HCT116 (cell line): ENCODE measurements at regions not wholly inside any gene's neighbourhood (a gene's known extent, or its start where the extent isn't known, plus 50 kb on each side); places are given as distances from the start of the nearest gene placed in this dataset.

Experiments
- ATAC-seq: fragments of 200-7000 bp; cut with Tn5 transposase; 2 replicates; pipeline ENCODE4 v1.9.1; 2020; ENCODE audit warnings: mild to moderate bottlenecking, moderate library complexity
- BruUV-seq: library from RNA; stranded (reverse); fragments of 400-500 nt; replicated peaks from 2 replicates; lab custom pipeline; 2021; lab: Mats Ljungman, UMichigan
- CTCF ChIA-PET: fragments of 300-600 bp; sonication (Branson Sonifier 250); formaldehyde crosslinking; loops from one replicate; lab custom pipeline; 2021; ENCODE audit warnings: antibody characterized with exemption; lab: Charles Lee
- POLR2A ChIA-PET: fragments of 300-600, 350-600 bp; sonication (Branson Sonifier 250); formaldehyde crosslinking; loops from one replicate; lab custom pipeline; 2021; ENCODE audit warnings: antibody characterized with exemption; lab: Charles Lee
- RAD21 ChIA-PET, 2 experiments: fragments of 300-600 bp; sonication (Branson Sonifier 250); formaldehyde crosslinking; loops; one replicate each; lab custom pipeline; 2023; ENCODE audit warnings: low total read pairs in 2 of 2; ENCODE audit not compliant: uncharacterized antibody in 2 of 2, unreplicated experiment in 2 of 2, low non-redundant PET in 1 of 2; lab: Charles Lee
- DNase-seq: peaks from one replicate; pipeline ENCODE4 v3.0.0-alpha.2; 2010; ENCODE audit warnings: low read depth, low spot score
- H2AFZ ChIP-seq: fragments of 200-600 bp; shearing (Covaris generic), sonication (generic); 2 replicates; pipeline ENCODE4 v1.6.1; 2017; ENCODE audit warnings: low read depth, mixed run types, mixed read lengths, antibody characterized with exemption, low read length; ENCODE audit not compliant: poor library complexity, severe bottlenecking
- H3K27ac ChIP-seq: 2 replicates; pipeline ENCODE4 v1.5.1; 2012; ENCODE audit warnings: low read depth, low read length
- H3K27me3 ChIP-seq: fragments of 200-600 bp; sonication (generic); 2 replicates; pipeline ENCODE4 v1.6.1; 2016; ENCODE audit warnings: mixed run types, low read length, mixed read lengths; ENCODE audit not compliant: insufficient read depth
- H3K36me3 ChIP-seq, 2 experiments: fragments of 200-500 bp in 1 of 2; fragments of 200-600 bp in 1 of 2; sonication (Bioruptor generic) in 1 of 2; sonication (generic) in 1 of 2; 2 replicates each; pipeline versions ENCODE4 v1.5.1 to v1.6.1; 2014 to 2016; ENCODE audit warnings: low read length in 2 of 2, inconsistent platforms in 1 of 2, mixed read lengths in 1 of 2, mixed run types in 1 of 2; ENCODE audit not compliant: insufficient read depth in 2 of 2, control insufficient read depth in 1 of 2
- H3K4me1 ChIP-seq, 2 experiments: fragments of 200-600 bp in 1 of 2; sonication (generic) in 1 of 2; 2 replicates each; pipeline versions ENCODE4 v1.5.1 to v1.6.1; 2012 to 2017; ENCODE audit warnings: low read length in 2 of 2, inconsistent platforms in 1 of 2, mild to moderate bottlenecking in 1 of 2, mixed read lengths in 1 of 2, mixed run types in 1 of 2, moderate library complexity in 1 of 2; ENCODE audit not compliant: insufficient read depth in 2 of 2, control insufficient read depth in 1 of 2
- H3K4me2 ChIP-seq: fragments of 200-600 bp; sonication (generic); 2 replicates; pipeline ENCODE4 v1.6.1; 2017; ENCODE audit warnings: mixed run types, low read length, mixed read lengths
- H3K4me3 ChIP-seq, 2 experiments: fragments of 200-600 bp in 1 of 2; sonication (generic) in 1 of 2; replicated peaks in 1 of 2; 2 replicates each; pipeline ENCODE4 v1.5.1; 2011 to 2016; ENCODE audit warnings: low read length in 2 of 2, control low read depth in 1 of 2, low read depth in 1 of 2, mild to moderate bottlenecking in 1 of 2, mixed read lengths in 1 of 2, mixed run types in 1 of 2
- H3K79me2 ChIP-seq: fragments of 200-600 bp; sonication (generic); 2 replicates; pipeline ENCODE4 v1.6.1; 2017; ENCODE audit warnings: mild to moderate bottlenecking, mixed run types, low read length, moderate library complexity, mixed read lengths; ENCODE audit not compliant: insufficient read depth
- H3K9ac ChIP-seq: fragments of 200-600 bp; sonication (generic); 2 replicates; pipeline ENCODE4 v1.6.1; 2016; ENCODE audit warnings: low read length, mixed read lengths
- H3K9me2 ChIP-seq: fragments of 200-600 bp; sonication (generic), shearing (Covaris generic); 2 replicates; pipeline ENCODE4 v1.6.1; 2017; ENCODE audit warnings: mixed run types, mild to moderate bottlenecking, moderate library complexity; ENCODE audit not compliant: insufficient read depth
- H3K9me3 ChIP-seq, 2 experiments: fragments of 200-500 bp in 1 of 2; fragments of 200-600 bp in 1 of 2; sonication (Bioruptor generic) in 1 of 2; sonication (generic) in 1 of 2; 2 replicates each; pipeline ENCODE4 v1.6.1; 2014 to 2017; ENCODE audit warnings: low read length in 2 of 2, mixed read lengths in 2 of 2, inconsistent platforms in 1 of 2, low read depth in 1 of 2, mild to moderate bottlenecking in 1 of 2, mixed run types in 1 of 2, moderate library complexity in 1 of 2; ENCODE audit not compliant: control insufficient read depth in 1 of 2, insufficient read depth in 1 of 2
- H4K20me1 ChIP-seq: fragments of 200-600 bp; sonication (generic), shearing (Covaris generic); 2 replicates; pipeline ENCODE4 v1.6.1; 2017; ENCODE audit warnings: mixed run types, mild to moderate bottlenecking, moderate library complexity; ENCODE audit not compliant: insufficient read depth
- CEBPB ChIP-seq: IDR thresholded peaks from 2 replicates; pipeline ENCODE4 v1.6.1; 2012; ENCODE audit warnings: low read depth
- EGR1 ChIP-seq: IDR thresholded peaks from 2 replicates; pipeline ENCODE4 v1.6.1; 2012; ENCODE audit warnings: low read depth
- ELF1 ChIP-seq: IDR thresholded peaks from 2 replicates; pipeline ENCODE4 v1.6.1; 2012; ENCODE audit warnings: low read depth, borderline replicate concordance
- EZH2 ChIP-seq: fragments of 200-600 bp; sonication (generic); IDR thresholded peaks from 2 replicates; pipeline ENCODE4 v1.6.1; 2017; ENCODE audit warnings: antibody characterized with exemption, mixed run types
- FOSL1 ChIP-seq: IDR thresholded peaks from 2 replicates; pipeline ENCODE4 v1.6.1; 2012; ENCODE audit warnings: low read depth
- JUND ChIP-seq: IDR thresholded peaks from 2 replicates; pipeline ENCODE4 v1.6.1; 2012
- POLR2A ChIP-seq: IDR thresholded peaks from 2 replicates; pipeline ENCODE4 v1.7.0; 2011; ENCODE audit warnings: borderline replicate concordance; ENCODE audit not compliant: insufficient read depth, insufficient read length; ENCODE audit errors: extremely low read depth
- POLR2AphosphoS5 ChIP-seq: IDR thresholded peaks from 2 replicates; pipeline ENCODE4 v1.6.1; 2011; ENCODE audit warnings: mild to moderate bottlenecking, low read depth, low read length, moderate library complexity
- SIN3A ChIP-seq: IDR thresholded peaks from 2 replicates; pipeline ENCODE4 v1.6.1; 2012; ENCODE audit warnings: low read depth
- SP1 ChIP-seq: IDR thresholded peaks from 2 replicates; pipeline ENCODE4 v1.6.1; 2012; ENCODE audit warnings: low read depth
- TCF7L2 ChIP-seq: IDR thresholded peaks from 2 replicates; pipeline ENCODE4 v1.7.0; 2011; ENCODE audit warnings: borderline replicate concordance, inconsistent platforms; ENCODE audit not compliant: insufficient read depth, insufficient read length; ENCODE audit errors: extremely low read depth
- YY1 ChIP-seq: IDR thresholded peaks from 2 replicates; pipeline ENCODE4 v1.6.1; 2011; ENCODE audit warnings: low read length, low read depth, moderate library complexity, mild to moderate bottlenecking; ENCODE audit not compliant: insufficient replicate concordance; ENCODE audit errors: extremely low read depth
- intact Hi-C: fragments of 100-400 bp; cut with micrococcal nuclease; formaldehyde crosslinking; loops from 2 replicates; pipeline ENCODE4 v1.10.0; 2022
- TF ChIP-seq, protein P1 (sequence below), 3 experiments: fragments of 200-600 bp in 1 of 3; sonication (generic) in 1 of 3; IDR thresholded peaks in 2 of 3; conservative IDR thresholded peaks in 1 of 3; 2 replicates each; pipeline ENCODE4 v1.5.1; 2012 to 2017; ENCODE audit warnings: low read depth in 2 of 3, low read length in 2 of 3, antibody characterized with exemption in 1 of 3, borderline replicate concordance in 1 of 3, control low read depth in 1 of 3, mild to moderate bottlenecking in 1 of 3, mixed read lengths in 1 of 3, mixed run types in 1 of 3, moderate library complexity in 1 of 3; ENCODE audit not compliant: insufficient read depth in 1 of 3
- TF ChIP-seq, protein P2 (sequence below): IDR thresholded peaks from 2 replicates; pipeline ENCODE4 v1.6.1; 2012
- TF ChIP-seq, protein P3 (sequence below): IDR thresholded peaks from 2 replicates; pipeline ENCODE4 v1.6.1; 2012; ENCODE audit warnings: low read depth
- TF ChIP-seq, protein P4 (sequence below): IDR thresholded peaks from 2 replicates; pipeline ENCODE4 v1.6.1; 2012

DNA sequence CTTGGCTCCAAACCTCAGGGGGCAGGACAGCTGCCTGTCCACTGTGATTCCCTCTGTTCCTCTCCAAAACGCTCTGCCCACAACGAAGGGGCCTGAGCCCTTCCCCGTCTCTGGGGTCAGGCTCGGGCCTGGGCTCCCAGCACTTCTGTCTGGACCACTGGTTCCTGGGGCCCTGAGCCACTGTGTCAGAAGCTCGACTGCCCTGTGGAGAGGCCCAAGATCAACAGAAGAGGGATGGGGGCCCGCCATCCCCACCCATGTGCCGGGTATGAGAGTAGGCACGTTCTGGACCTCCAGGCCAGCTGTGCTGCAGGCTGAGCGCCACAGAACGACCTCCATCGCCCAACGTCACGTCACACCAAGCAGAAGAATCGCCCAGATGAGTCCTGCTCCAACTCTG is 119.9 kb upstream of the HS6ST1 start:
- intact Hi-C loops = no loop called here

More for the DNA sequence above, 119.9 kb upstream of the HS6ST1 start:
- TF ChIP-seq, protein P1, sequence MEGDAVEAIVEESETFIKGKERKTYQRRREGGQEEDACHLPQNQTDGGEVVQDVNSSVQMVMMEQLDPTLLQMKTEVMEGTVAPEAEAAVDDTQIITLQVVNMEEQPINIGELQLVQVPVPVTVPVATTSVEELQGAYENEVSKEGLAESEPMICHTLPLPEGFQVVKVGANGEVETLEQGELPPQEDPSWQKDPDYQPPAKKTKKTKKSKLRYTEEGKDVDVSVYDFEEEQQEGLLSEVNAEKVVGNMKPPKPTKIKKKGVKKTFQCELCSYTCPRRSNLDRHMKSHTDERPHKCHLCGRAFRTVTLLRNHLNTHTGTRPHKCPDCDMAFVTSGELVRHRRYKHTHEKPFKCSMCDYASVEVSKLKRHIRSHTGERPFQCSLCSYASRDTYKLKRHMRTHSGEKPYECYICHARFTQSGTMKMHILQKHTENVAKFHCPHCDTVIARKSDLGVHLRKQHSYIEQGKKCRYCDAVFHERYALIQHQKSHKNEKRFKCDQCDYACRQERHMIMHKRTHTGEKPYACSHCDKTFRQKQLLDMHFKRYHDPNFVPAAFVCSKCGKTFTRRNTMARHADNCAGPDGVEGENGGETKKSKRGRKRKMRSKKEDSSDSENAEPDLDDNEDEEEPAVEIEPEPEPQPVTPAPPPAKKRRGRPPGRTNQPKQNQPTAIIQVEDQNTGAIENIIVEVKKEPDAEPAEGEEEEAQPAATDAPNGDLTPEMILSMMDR (IDR thresholded peaks at IDR 0.05 in 2 of 3, conservative IDR thresholded peaks at IDR 0.05 in 1 of 3; ENCODE audit: borderline replicate concordance in 1 of 3, insufficient read depth in 1 of 3, low read depth in 2 of 3, low read length in 2 of 3) = no peak
- TF ChIP-seq ELF1 (no peak), YY1 (no peak), CEBPB (no peak), JUND (no peak), FOSL1 (no peak), TCF7L2 (no peak), EGR1 (no peak), POLR2A (no peak), EZH2 (no peak), SP1 (no peak), POLR2AphosphoS5 (no peak), SIN3A (no peak)
- TF ChIP-seq, protein P2, sequence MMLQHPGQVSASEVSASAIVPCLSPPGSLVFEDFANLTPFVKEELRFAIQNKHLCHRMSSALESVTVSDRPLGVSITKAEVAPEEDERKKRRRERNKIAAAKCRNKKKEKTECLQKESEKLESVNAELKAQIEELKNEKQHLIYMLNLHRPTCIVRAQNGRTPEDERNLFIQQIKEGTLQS = no peak
- TF ChIP-seq, protein P3, sequence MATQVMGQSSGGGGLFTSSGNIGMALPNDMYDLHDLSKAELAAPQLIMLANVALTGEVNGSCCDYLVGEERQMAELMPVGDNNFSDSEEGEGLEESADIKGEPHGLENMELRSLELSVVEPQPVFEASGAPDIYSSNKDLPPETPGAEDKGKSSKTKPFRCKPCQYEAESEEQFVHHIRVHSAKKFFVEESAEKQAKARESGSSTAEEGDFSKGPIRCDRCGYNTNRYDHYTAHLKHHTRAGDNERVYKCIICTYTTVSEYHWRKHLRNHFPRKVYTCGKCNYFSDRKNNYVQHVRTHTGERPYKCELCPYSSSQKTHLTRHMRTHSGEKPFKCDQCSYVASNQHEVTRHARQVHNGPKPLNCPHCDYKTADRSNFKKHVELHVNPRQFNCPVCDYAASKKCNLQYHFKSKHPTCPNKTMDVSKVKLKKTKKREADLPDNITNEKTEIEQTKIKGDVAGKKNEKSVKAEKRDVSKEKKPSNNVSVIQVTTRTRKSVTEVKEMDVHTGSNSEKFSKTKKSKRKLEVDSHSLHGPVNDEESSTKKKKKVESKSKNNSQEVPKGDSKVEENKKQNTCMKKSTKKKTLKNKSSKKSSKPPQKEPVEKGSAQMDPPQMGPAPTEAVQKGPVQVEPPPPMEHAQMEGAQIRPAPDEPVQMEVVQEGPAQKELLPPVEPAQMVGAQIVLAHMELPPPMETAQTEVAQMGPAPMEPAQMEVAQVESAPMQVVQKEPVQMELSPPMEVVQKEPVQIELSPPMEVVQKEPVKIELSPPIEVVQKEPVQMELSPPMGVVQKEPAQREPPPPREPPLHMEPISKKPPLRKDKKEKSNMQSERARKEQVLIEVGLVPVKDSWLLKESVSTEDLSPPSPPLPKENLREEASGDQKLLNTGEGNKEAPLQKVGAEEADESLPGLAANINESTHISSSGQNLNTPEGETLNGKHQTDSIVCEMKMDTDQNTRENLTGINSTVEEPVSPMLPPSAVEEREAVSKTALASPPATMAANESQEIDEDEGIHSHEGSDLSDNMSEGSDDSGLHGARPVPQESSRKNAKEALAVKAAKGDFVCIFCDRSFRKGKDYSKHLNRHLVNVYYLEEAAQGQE = no peak
- TF ChIP-seq, protein P4, sequence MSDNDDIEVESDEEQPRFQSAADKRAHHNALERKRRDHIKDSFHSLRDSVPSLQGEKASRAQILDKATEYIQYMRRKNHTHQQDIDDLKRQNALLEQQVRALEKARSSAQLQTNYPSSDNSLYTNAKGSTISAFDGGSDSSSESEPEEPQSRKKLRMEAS = no peak
- no peaks in the 10 kb centered on the region for H4K20me1 ChIP-seq
- no peak overlapping the region for H3K9ac ChIP-seq
- no peak for DNase-seq
- POLR2A ChIA-PET = no interaction called here
- H3K9me3 ChIP-seq = no peaks in the 10 kb centered on the region
- no peak overlapping the region for H3K4me3 ChIP-seq
- BruUV-seq = no TSS peak
- no peaks in the 10 kb centered on the region for H3K4me1 ChIP-seq
- no peak for ATAC-seq
- no peak overlapping the region for H3K4me2 ChIP-seq
- no peaks in the 10 kb centered on the region for H3K9me2 ChIP-seq
- H3K36me3 ChIP-seq = no peaks in the 10 kb centered on the region
- no peaks in the 10 kb centered on the region for H3K27me3 ChIP-seq
- RAD21 ChIA-PET = no interaction called here
- no peak overlapping the region for H3K27ac ChIP-seq
- H3K79me2 ChIP-seq = no peaks in the 10 kb centered on the region
- CTCF ChIA-PET = no interaction called here
- no peak overlapping the region for H2AFZ ChIP-seq
